Trophoblast cell (in vitro differentiated cells and primary cell): ENCODE measurements at regions not wholly inside any gene's neighbourhood (a gene's known extent, or its start where the extent isn't known, plus 50 kb on each side); places are given as distances from the start of the nearest gene placed in this dataset.
"Not testable (repeated sequence)": the region's sequence is repeated elsewhere in the genome, so short reads cannot be mapped to it uniquely, and the experiment has no call there.

Source experiments
- DNase-seq, 2 donors: peaks; one replicate each; pipeline ENCODE4 v3.0.0-alpha.2; 2016
- H2AFZ ChIP-seq: 2 replicates; pipeline ENCODE4 v1.6.1; 2013; ENCODE audit warnings: low read length, moderate library complexity, mild to moderate bottlenecking; ENCODE audit not compliant: insufficient read depth, poor library complexity
- H2AK5ac ChIP-seq: 2 replicates; pipeline ENCODE4 v1.6.1; 2013; ENCODE audit warnings: mild to moderate bottlenecking, low read length
- H2BK120ac ChIP-seq: 2 replicates; pipeline ENCODE4 v1.6.1; 2013; ENCODE audit warnings: low read length, mild to moderate bottlenecking, moderate library complexity; ENCODE audit not compliant: insufficient read depth, poor library complexity
- H2BK12ac ChIP-seq: 2 replicates; pipeline ENCODE4 v1.6.1; 2013; ENCODE audit warnings: mild to moderate bottlenecking, low read length, moderate library complexity
- H2BK5ac ChIP-seq: 2 replicates; pipeline ENCODE4 v1.6.1; 2013; ENCODE audit warnings: low read length, low read depth, moderate library complexity, mild to moderate bottlenecking; ENCODE audit not compliant: poor library complexity
- H3K14ac ChIP-seq: 2 replicates; pipeline ENCODE4 v1.6.1; 2013; ENCODE audit warnings: mild to moderate bottlenecking, low read length
- H3K18ac ChIP-seq: 2 replicates; pipeline ENCODE4 v1.6.1; 2013; ENCODE audit warnings: mild to moderate bottlenecking, low read length
- H3K23ac ChIP-seq: 2 replicates; pipeline ENCODE4 v1.6.1; 2013; ENCODE audit warnings: low read length
- H3K27ac ChIP-seq: 2 replicates; pipeline ENCODE4 v1.5.1; 2013; ENCODE audit warnings: low read depth, mild to moderate bottlenecking, inconsistent platforms, low read length, moderate library complexity
- H3K27me3 ChIP-seq: 2 replicates; pipeline ENCODE4 v1.6.1; 2013; ENCODE audit warnings: inconsistent platforms, mild to moderate bottlenecking, low read length, moderate library complexity; ENCODE audit not compliant: insufficient read depth
- H3K36me3 ChIP-seq, 2 experiments: 1 replicate in 1 of 2; 2 replicates in 1 of 2; pipeline ENCODE4 v1.6.1; 2013; ENCODE audit warnings: low read length in 2 of 2, mild to moderate bottlenecking in 2 of 2, moderate library complexity in 1 of 2; ENCODE audit not compliant: insufficient read depth in 2 of 2, control insufficient read depth in 1 of 2
- H3K4ac ChIP-seq: 2 replicates; pipeline ENCODE4 v1.6.1; 2013; ENCODE audit warnings: low read depth, mild to moderate bottlenecking, low read length, moderate library complexity
- H3K4me1 ChIP-seq, 2 experiments: 1 replicate in 1 of 2; 2 replicates in 1 of 2; pipeline ENCODE4 v1.6.1; 2013; ENCODE audit warnings: low read length in 2 of 2, mild to moderate bottlenecking in 2 of 2, moderate library complexity in 1 of 2; ENCODE audit not compliant: insufficient read depth in 2 of 2, control insufficient read depth in 1 of 2
- H3K4me2 ChIP-seq: 2 replicates; pipeline ENCODE4 v1.6.1; 2013; ENCODE audit warnings: inconsistent platforms, mild to moderate bottlenecking, low read length, moderate library complexity
- H3K4me3 ChIP-seq: 2 replicates; pipeline ENCODE4 v1.5.1; 2013; ENCODE audit warnings: mild to moderate bottlenecking, low read depth, low read length, inconsistent platforms
- H3K79me1 ChIP-seq: one replicate; pipeline ENCODE4 v1.6.1; 2013; ENCODE audit warnings: low read length
- H3K79me2 ChIP-seq: 2 replicates; pipeline ENCODE4 v1.6.1; 2013; ENCODE audit warnings: low read length, mild to moderate bottlenecking; ENCODE audit not compliant: control insufficient read depth, insufficient read depth, poor library complexity
- H3K9ac ChIP-seq: 2 replicates; pipeline ENCODE4 v1.6.1; 2013; ENCODE audit warnings: mild to moderate bottlenecking, low read length
- H3K9me3 ChIP-seq: 2 replicates; pipeline ENCODE4 v1.6.1; 2013; ENCODE audit warnings: low read depth, mild to moderate bottlenecking, control low read depth, inconsistent platforms, low read length; ENCODE audit not compliant: insufficient read depth
- H4K12ac ChIP-seq: 2 replicates; pipeline ENCODE4 v1.6.1; 2013; ENCODE audit warnings: low read depth, mild to moderate bottlenecking, low read length, moderate library complexity
- H4K8ac ChIP-seq: 2 replicates; pipeline ENCODE4 v1.6.1; 2013; ENCODE audit warnings: low read depth, mild to moderate bottlenecking, low read length, moderate library complexity
- H4K91ac ChIP-seq: one replicate; pipeline ENCODE4 v1.6.1; 2013; ENCODE audit warnings: low read depth, mild to moderate bottlenecking, low read length, moderate library complexity
- WGBS: extraction: QIAGEN DNeasy Blood & Tissue Kit; methylation state at CpG from one replicate; pipeline ENCODE4 v1.1.7; 2013; ENCODE audit warnings: missing lambda C conversion rate; ENCODE audit not compliant: insufficient read length, insufficient coverage; ENCODE audit errors: extremely low coverage; 5-methylcytosine and 5-hydroxymethylcytosine counted together

DNA sequence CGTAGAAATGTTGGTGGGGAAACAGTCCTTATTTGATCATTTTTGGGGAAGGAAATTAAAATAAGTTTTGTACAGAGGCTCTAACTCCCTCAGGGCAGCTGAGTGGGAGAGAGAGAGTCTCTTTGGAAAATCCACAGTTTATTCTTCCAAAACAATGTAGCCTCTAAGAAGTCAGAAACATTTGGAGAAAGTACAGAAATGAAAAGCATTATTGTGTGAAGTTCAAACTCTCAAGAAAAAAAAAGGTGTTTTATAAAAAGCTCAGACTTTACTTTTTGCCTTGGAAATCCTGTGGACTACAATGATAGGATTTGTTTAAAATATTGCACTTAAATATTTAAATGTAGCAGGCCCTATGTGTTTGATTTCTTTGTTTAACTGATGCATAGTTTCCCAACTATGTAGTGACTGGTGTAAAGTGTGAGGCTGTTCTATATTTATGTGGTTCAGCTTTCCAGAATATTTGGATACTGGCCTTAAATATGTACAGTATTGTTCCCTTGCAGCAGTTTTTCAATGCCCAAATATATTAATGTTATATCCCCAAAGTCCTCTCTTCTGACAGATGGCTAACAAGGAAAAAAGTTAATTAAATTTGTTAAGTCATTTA is 82.0 kb upstream of the OTOGL start:
- no CpG with 5 or more reads among the region's 1 CpG for WGBS
- no peaks in the 10 kb centered on the region for H3K4me1 ChIP-seq
- no peak overlapping the region for H3K4ac ChIP-seq
- H3K36me3 ChIP-seq, result no peaks in the 10 kb centered on the region
- H2BK5ac ChIP-seq, result no peak overlapping the region
- no peaks in the 10 kb centered on the region for H3K79me2 ChIP-seq
- no peak overlapping the region for H3K18ac ChIP-seq
- H2BK12ac ChIP-seq, result no peak overlapping the region
- H3K27me3 ChIP-seq, result no peaks in the 10 kb centered on the region
- H2AK5ac ChIP-seq, result no peak overlapping the region
- DNase-seq, result no peak
- H3K23ac ChIP-seq, result no peak overlapping the region
- H2BK120ac ChIP-seq, result no peak overlapping the region
- H4K91ac ChIP-seq, result no peak overlapping the region
- peaks cover 2% of the 10 kb centered on the region for H3K79me1 ChIP-seq
- H3K4me2 ChIP-seq, result no peak overlapping the region
- no peak overlapping the region for H3K4me3 ChIP-seq
- H3K14ac ChIP-seq, result no peak overlapping the region
- no peak overlapping the region for H4K8ac ChIP-seq
- H3K9me3 ChIP-seq, result no peaks in the 10 kb centered on the region
- no peak overlapping the region for H3K27ac ChIP-seq
- no peak overlapping the region for H3K9ac ChIP-seq
- no peak overlapping the region for H2AFZ ChIP-seq
- no peak overlapping the region for H4K12ac ChIP-seq

DNA sequence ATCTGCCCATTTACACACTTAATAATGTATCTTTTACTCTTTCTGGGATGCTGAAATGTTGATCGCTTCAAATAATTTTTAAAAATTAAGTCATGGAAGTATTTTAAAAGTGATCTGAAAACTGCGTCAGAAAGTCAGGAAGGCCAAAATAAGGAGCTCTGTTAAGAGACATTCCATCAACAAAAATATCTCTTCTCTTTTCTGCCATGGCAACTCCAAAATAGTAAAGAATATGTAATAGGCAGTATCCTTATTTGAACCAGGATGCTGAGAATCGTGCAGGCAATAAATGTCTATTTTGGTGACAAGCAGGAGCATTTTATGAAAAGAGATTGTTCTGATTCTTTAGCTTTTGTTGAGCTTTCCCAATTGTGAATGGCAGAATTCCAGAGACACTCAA is 81.8 kb upstream of the PPP1R12A start:
- WGBS, result no CpG with 5 or more reads among the region's 3 CpGs
- H3K27ac ChIP-seq, result no peak overlapping the region
- H2BK12ac ChIP-seq, result no peak overlapping the region
- DNase-seq, result no peak
- H3K9me3 ChIP-seq, result no peaks in the 10 kb centered on the region
- no peak overlapping the region for H4K8ac ChIP-seq
- no peaks in the 10 kb centered on the region for H3K27me3 ChIP-seq
- no peak overlapping the region for H2AK5ac ChIP-seq
- H3K79me1 ChIP-seq, result peaks cover 2% of the 10 kb centered on the region
- H3K23ac ChIP-seq, result no peak overlapping the region
- no peak overlapping the region for H3K14ac ChIP-seq
- H3K4me1 ChIP-seq, result no peaks in the 10 kb centered on the region
- H3K4ac ChIP-seq, result no peak overlapping the region
- no peak overlapping the region for H3K4me2 ChIP-seq
- H3K4me3 ChIP-seq, result no peak overlapping the region
- H3K36me3 ChIP-seq, result no peaks in the 10 kb centered on the region
- H4K12ac ChIP-seq, result no peak overlapping the region
- no peaks in the 10 kb centered on the region for H3K79me2 ChIP-seq
- H2BK5ac ChIP-seq, result no peak overlapping the region
- no peak overlapping the region for H3K9ac ChIP-seq
- no peak overlapping the region for H4K91ac ChIP-seq
- no peak overlapping the region for H3K18ac ChIP-seq
- H2AFZ ChIP-seq, result no peak overlapping the region
- no peak overlapping the region for H2BK120ac ChIP-seq

- Histone ChIP-seq H3K27me3 (no peaks in the 10 kb centered on the region), H2BK5ac (no peak overlapping the region), H3K79me1 (peaks cover 2% of the 10 kb centered on the region), H4K91ac (no peak overlapping the region), H3K23ac (no peak overlapping the region), H2AFZ (no peak overlapping the region), H3K4me3 (no peak overlapping the region), H3K4me2 (no peak overlapping the region), H4K8ac (no peak overlapping the region), H3K9ac (no peak overlapping the region), H3K36me3 (no peaks in the 10 kb centered on the region), H3K79me2 (no peaks in the 10 kb centered on the region), H3K9me3 (no peaks in the 10 kb centered on the region), H2BK12ac (no peak overlapping the region), H4K12ac (no peak overlapping the region), H3K4ac (no peak overlapping the region), H2AK5ac (no peak overlapping the region), H2BK120ac (no peak overlapping the region), H3K27ac (no peak overlapping the region), H3K18ac (no peak overlapping the region), H3K14ac (no peak overlapping the region), H3K4me1 (no peaks in the 10 kb centered on the region)
- no CpG with 5 or more reads among the region's 4 CpGs for whole genome bisulfite sequencing
- DNase-seq, result no peak
Measured at GRCh38 chr12:80015660-80016059, 80.8 kb upstream of the PPP1R12A start.

GRCh38 chr12:80003744-80004143 is 68.8 kb upstream of the PPP1R12A start:
- not testable (repeated sequence) for H2BK5ac ChIP-seq, H4K12ac ChIP-seq, H3K9me3 ChIP-seq, H3K4me3 ChIP-seq, H3K36me3 ChIP-seq, H3K4ac ChIP-seq, H2AFZ ChIP-seq, H3K27me3 ChIP-seq, H4K91ac ChIP-seq, H4K8ac ChIP-seq, H3K18ac ChIP-seq, DNase-seq, H3K27ac ChIP-seq, H3K79me1 ChIP-seq, H3K9ac ChIP-seq, H2AK5ac ChIP-seq, H3K23ac ChIP-seq, H3K14ac ChIP-seq, H3K79me2 ChIP-seq, H2BK120ac ChIP-seq, H3K4me2 ChIP-seq, H2BK12ac ChIP-seq
- H3K4me1 ChIP-seq, result peaks cover 9 to 11% of the 10 kb centered on the region in 2 experiments
